NK-92 treated with Interleukin-12 subunit alpha and Interleukin-12 subunit beta, amount 100 ng/mL, for 24 hours (cell line): ENCODE measurements at regions not wholly inside any gene's neighbourhood (a gene's known extent, or its start where the extent isn't known, plus 50 kb on each side); places are given as distances from the start of the nearest gene placed in this dataset.

Experiments
- DNase-seq: peaks from one replicate; lab custom pipeline; 2025; lab: John Stamatoyannopoulos, UW

DNA sequence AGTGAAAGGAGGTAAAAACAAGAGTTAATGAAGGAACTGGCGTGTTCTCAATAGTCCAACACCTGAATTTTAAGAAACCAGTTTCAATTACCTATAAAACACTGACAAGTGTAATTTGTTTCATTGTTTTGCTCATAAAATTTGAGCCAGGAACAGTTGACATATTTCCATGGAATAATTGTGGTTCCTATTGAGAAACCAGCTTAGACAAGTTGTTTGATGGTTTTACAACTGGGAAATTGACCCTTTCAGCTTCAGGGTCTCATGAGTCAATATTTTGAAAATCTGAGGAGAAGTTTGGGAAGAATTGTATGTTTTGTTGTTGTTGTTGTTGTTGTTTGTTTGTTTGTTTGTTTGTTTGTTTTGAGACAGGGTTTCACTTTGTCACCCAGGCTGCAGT lies 69.1 kb upstream of the GADD45A start:
- no peak for DNase-seq

DNA sequence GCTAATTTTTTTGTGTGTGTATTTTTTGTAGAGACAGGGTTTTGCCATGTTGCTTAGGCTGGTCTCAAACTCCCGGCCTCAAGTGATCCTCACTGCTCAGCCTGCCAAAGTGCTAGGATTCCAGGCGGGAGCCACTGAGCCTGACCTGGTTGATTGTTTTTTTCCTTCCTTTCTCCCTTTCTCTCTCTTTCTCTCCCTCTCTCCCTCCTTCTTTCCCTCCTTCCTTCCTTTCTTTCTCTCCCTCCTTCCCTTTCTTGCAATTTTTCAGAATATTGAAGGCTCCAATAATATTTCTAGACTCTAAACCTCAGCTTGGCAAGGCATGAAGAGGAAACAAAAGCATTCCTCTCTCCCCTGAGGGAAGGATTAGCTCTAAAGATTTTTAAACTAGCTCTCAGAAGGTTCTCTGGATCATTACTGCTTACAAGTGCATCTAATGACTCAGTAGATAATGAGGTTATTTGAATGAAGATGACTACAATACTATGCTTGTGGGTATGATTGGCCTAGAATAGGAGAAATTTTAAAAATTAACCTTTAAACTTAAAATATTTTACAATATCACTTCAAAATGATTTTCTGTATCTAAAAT lies 68.5 kb upstream of the GADD45A start:
- DNase-seq = no peak

DNA sequence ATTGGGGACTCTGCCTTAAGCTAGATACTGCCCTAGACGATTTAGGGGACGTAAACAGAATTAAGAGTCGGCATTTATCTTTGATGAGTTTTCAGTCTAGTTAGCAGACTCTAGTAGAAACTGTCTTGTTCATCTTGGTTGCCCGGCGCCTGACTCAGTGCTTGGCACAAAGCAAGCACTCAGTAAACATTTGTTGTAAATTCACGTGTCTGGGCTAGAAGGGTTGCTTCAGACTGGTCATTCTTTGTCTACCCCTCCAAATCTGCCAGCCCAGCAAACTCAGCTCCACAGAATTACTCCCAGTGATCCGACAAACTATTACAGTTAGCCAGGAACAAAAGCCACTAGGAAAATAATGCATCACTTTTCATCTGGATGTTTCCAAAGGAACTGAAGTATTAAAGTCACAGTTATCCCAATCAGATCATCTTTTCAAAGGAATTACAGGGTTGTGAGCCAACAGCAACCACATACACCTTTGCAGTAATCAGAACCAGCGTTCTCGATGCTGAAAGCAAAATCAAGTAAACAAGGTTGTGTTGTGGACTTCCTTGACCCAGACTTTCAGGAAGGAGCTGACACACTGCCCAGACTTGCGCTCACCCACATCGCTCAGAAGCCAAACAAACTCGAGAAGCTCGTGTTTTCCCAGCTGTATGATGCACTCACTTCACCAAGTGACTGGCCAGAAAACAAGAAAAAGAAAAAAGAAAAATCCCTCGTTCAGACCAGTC lies 66.5 kb upstream of the GADD45A start:
- DNase-seq = no peak

DNA sequence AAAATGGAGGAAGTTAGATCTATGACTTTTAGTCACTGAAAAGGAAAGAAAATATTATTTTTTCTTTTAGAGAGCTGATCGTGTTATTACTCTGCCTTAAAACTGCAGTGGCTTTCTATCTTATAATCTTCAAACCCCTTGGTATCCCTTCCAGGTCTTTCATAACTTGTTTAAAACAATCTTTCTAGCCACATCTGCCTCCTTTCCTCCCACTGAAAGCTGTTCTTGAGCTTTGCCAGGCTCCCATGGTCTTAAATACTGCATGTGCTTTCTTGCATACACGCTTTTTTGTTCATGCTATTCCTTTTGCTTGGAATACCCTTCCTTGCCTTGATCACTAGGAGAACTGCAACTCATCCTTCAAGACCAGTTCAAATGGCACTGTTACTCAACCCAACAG lies 65.9 kb upstream of the GADD45A start:
- no peak for DNase-seq

DNA sequence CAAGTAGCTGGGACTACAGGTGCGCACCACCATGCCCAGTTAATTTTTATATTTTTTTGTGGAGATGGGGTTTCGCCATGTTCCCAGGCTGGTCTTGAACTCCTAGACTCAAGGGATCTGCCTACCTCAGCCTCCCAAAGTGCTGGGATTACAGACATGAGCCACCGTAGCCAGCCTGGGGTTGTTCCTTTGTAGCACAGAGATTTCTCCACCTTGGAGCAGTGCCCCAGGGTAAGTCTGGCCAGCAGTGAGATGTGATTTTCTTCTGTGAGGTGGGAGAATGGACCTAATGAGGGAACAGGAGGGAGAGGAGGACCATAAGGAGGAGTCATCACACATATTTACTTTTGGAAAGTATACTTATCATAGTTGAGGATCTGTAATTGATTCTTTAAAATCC lies 61.1 kb upstream of the GADD45A start:
- no peak for DNase-seq

DNA sequence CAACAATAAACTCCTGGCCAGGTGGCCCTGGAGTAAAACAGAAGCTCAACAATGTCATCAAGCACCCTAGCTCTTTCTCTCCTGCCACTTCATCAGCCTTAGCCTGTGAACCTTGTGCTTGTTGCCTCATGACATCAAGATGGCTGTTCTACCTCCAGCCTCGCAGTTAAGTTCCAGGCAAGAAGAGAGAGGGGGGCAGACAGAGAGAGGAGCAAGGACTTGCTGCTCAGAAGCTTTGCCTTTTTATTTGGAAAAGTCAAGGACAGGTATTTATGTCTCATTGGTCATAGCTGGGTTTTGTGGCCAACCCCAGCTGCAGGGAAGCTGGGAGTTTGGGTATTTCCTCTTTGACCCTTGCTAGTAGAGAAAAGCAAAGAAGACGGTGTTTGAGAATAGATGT lies 60.3 kb upstream of the GADD45A start:
- DNase-seq = no peak

DNA sequence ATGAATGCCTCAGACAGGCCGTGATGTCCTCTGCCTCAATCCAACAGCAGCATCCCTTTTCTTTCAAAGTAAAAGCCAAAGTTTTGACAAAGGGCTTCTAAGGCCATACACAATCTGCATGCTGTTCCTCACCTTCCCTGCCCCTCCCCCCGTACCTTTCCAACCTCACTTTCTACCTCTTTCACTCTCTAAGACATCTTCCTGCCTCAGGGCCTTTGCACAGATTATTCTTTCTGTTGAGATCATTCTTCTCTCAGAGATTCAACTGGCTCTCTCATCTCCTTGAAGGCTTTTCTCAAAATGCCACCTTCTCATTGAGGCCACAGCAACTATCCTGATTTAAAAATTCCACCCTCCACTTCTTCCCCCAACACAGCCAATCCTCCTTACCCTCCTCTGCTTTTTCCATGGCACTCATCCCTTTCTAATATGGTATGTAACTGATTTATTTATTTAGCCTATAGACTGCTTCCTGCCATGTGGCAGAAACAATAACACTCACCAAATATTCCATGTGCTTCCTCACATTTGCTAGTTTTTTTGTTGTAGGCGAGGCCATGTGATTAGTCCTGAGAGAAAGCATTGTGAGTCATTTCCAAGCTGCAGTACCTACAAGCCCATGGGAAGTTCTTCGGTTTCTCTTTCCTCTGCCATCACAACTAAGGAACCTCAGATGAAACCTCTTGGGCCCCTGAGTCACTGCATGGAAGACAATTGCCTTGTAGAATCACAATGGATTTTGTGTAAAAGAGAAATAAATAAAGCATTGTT lies 58.7 kb upstream of the GADD45A start:
- no peak for DNase-seq

DNA sequence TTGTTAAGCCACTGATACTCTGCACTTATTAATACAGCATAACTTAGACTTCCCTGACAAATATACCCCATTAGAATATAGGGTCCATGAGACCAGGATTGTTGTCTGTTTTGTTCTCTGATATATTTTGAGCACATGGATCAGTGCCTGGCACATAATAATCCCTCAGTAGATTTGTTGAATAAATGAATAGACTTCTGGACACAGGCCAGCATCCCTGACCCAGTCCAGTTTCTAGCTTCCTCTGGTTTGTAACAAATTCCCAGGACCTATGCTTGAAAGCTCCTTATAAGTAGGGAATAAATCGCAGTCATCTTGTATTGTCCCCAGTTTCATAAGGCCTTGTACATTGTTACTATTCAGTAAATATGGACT lies 58.2 kb upstream of the GADD45A start:
- DNase-seq = no peak

DNA sequence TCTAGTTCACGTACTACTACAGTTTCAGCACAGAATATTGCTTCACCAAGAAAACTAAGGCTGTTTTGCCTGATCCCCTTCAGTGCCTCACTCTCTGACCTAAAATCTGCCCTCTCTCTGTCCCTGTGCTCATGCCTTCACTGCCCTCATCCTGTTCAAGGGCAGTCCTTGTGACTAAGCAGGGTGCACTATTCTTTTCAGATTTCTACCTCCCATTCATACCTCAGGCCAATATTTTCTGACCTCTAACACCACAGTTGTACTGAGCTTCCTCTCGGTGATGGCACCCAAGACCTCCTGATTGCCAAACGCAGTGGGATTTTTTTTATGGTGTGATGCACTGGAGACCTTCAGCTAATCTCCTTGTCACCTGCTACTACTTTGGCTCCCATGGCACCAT lies 57.7 kb upstream of the GADD45A start:
- DNase-seq = no peak

DNA sequence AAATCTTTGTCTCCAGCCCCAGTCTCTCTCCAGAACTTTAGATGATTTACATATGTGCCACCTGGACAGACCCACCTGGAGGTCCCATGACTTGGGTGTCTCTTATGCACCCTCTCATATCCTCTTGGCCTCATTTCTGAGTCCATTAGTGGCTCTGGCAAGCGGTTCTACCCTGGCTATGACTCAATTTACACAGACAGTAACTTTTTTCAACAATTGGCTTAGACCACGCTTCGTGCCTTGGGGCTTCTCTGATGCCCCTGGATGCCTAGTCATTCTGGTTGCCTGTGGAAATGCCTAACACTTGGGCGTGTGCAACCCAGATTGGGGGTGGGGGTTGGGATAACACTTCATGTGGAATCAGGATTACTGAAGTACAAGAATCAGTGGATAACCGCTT lies 57.1 kb upstream of the GADD45A start:
- no peak for DNase-seq

DNA sequence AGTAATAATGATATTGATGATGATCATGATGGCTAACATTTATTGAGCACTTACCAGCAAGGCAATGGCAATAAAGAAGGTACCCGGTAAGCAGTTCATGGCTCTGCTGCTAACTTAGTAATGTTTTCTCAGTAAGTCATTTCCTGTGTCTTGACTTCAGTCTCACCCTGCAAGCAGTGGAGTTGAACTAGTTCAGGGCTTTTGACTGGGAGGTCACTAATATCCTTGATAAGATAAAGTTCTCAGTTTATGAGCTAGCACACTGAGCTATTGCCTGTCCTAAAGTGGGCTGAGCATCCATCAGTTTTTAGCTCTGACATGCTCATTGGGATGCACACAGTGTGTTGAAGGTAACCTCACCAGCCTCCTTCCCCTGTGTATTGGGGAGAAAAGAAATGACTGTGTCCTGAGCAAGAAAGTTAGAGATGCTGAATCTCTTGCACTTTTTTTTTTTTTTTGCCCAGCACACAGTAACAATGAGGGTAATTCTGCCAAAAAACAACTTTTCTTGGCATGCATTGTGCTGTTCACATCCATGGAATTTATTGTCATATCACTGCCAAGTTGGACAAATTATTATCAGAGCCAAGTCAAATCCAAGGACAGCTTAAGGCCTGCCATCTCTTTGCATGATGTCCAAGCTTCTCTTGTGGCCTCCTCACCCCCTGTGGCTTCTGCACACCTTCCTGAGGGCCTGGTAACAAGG lies 55.5 kb upstream of the GADD45A start:
- DNase-seq = no peak

DNA sequence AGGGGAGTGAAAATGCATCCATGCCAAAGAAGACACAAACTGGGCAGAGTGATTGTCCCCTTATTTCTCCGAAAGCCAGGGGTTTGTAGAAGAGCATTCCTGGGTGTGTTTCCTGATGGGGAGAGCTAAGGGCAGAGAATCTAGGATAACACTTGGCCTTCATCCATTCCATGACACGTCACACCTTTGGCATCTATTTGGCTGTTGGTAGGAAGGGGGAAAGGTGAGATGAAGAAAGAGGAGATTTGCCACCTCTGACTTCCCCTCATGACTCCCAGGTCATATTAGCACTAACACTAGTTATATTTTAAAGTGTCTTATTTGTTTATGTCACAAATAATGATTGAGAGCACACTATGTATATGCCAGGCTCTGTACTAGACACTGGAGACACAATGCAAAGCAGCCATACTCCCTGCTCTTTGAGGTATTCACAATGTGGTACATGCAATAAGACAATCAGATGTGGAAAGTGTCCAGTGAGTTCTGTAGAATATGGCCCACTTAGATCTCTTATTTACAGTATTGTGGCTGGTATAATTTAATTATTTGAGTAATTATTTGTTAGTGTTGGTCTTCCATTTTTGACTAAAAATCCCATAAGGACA lies 54.5 kb upstream of the GADD45A start:
- no peak for DNase-seq

DNA sequence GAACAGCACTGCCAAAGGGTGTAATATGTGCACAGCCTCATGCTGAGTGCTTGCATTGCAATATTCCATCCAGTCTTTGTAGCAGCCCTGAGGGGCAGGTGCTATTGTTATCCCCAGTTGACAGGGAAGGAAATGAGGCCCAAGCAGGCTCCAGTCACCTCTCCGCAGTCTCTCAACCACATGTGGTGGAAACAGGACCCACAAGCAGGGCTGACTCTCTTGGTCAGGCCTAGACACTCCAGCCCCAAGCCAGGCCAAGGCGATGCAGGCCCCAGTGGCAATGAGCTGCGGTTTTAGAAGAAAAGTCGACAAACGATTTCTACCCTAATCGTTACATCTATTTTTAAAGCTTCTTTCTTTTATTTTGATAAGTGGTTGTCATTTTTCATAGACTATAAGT lies 52.6 kb upstream of the GADD45A start:
- DNase-seq = no peak

DNA sequence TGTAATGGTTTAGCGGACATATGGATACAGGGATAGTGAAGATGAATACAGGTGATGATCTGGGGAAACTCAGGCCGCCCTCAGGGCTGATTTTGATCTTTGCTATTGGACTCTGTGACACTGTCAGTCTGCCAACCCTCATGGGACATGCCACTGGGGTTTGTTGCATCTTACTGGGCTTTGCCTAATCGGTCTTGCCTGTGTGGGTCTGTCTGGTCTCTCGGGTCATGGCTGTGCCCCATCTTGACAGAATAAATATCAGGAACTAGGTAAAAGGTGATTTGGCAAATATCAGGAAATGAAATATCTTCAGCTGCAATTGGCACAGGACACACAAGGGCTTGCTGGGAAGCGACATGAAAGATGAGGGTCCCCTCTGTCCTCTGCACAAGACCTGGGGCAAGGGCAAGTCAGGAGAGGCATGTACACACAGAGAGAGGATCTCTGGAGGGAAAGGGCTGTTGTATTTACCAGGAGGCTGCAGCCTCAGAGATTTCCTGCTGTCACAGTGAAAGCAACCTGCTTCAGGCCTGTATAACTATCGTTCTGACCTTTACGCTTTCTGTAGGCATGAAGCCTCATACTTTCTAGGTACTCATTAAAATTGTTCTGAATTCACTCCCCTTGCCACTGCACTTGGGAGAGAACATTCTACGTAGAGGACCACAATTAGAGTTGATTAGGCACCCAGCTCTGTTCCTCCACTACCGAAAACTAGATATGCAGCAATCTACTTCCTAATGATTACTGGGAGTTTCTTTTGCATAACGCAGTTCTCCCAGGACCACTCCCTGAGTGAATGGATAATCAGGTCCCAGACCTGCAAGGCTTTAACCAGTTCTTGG lies 52.0 kb upstream of the GADD45A start:
- no peak for DNase-seq

DNA sequence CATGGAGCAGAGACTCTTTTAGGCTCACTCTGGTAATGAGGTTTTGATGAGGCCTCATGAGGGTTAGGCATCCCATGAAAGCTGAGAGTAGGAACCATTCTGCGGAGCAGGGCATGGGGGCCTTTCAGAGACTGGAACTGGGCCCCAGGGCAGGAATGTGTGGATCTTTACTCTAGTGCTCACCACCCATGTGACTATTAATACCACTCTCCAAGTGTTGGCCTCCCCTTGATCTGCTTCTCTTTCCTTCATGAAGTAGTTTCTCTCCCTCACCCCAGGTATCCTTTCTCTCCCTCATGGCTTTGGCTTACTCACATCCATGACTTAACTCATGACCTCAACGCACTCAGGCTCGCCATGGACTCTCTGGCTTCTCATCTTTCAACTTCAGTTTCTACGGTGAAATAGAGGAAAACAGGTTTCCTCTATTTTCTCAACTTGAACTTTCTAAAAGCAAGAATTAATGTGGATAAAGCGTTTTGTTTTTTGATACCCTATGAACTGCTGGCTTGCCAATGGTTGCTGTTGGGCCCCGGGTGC lies 50.5 kb upstream of the GADD45A start:
- no peak for DNase-seq

DNA sequence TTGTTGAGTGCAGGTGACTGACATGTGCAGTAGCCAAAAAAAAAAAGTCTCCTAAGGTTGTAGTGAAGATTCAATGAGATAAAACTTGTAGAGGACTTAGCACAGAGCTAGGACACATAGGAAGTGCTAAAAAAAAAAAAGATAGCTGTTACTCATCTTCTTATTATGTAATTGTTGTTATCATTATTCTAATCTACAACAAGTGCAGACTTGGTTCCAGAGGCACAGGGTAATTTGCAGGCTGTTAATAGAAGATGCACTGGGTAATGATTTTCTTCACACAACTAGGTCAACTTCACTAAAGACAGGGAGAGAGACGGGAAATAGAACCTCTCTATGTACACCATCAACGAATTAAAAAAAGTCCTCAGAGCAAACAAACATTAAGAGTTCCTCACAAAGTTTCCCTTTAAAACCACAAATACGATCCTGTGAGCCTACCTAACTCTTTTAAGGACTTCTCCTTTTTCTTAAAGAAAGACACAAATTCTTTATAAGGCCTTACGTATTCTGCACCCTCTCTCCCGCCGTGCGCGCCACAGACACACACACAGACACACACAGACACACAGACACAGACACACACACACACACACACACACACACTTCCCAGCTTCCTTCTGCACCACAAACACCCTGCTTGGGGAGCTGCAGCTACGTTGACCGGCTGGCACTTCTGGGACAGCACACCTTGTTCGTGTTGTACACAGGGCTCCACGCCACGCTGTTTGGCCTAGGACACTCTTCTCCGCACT lies 49.8 kb upstream of the GADD45A start:
- DNase-seq = no peak
